H7 (cell line): ENCODE measurements at regions not wholly inside any gene's neighbourhood (a gene's known extent, or its start where the extent isn't known, plus 50 kb on each side); places are given as distances from the start of the nearest gene placed in this dataset.
A peak's percentile ranks its signal among the peaks of the same experiment; 100 is the strongest.

ENCODE experiments used
- DNase-seq: peaks from one replicate; pipeline ENCODE4 v3.0.0; 2012
- H3K27me3 ChIP-seq: 2 replicates; pipeline ENCODE4 v1.6.0; 2011; ENCODE audit warnings: mild to moderate bottlenecking, low read length; ENCODE audit not compliant: control insufficient read depth, insufficient read depth
- H3K36me3 ChIP-seq: replicated peaks from 2 replicates; pipeline ENCODE4 v1.5.1; 2011; ENCODE audit warnings: low read length; ENCODE audit not compliant: control insufficient read depth, insufficient read depth
- H3K4me3 ChIP-seq: 2 replicates; pipeline ENCODE4 v1.5.1; 2011; ENCODE audit warnings: low read depth, mild to moderate bottlenecking, control low read depth, low read length, moderate library complexity; ENCODE audit not compliant: insufficient read depth

- Histone ChIP-seq H3K4me3 (no peak overlapping the region), H3K27me3 (no peaks in the 10 kb centered on the region), H3K36me3 (no peaks in the 10 kb centered on the region)
- no peak for DNase-seq
Measured at GRCh38 chr1:218135371-218135770, 149.7 kb upstream of the RRP15 start.

GRCh38 chr1:218139761-218140160, 145.3 kb upstream of the RRP15 start:
- Histone ChIP-seq H3K36me3 (no peaks in the 10 kb centered on the region), H3K27me3 (no peaks in the 10 kb centered on the region), H3K4me3 (no peak overlapping the region)
- no peak for DNase-seq

- peak; percentile 46 for DNase-seq
- no peak overlapping the region for H3K4me3 ChIP-seq
- H3K36me3 ChIP-seq = no peaks in the 10 kb centered on the region
- H3K27me3 ChIP-seq = no peaks in the 10 kb centered on the region
Measured at GRCh38 chr1:218156595-218156994, 128.5 kb upstream of the RRP15 start.

GRCh38 chr1:218163371-218163770, 121.7 kb upstream of the RRP15 start:
- Histone ChIP-seq H3K4me3 (no peak overlapping the region), H3K27me3 (peaks cover 22% of the 10 kb centered on the region), H3K36me3 (no peaks in the 10 kb centered on the region)
- no peak for DNase-seq

- Histone ChIP-seq H3K27me3 (peaks cover 22% of the 10 kb centered on the region), H3K36me3 (no peaks in the 10 kb centered on the region), H3K4me3 (peak overlapping the region; percentile 87)
- DNase-seq = peak; percentile 80
Measured at GRCh38 chr1:218164111-218164929, 120.8 kb upstream of the RRP15 start.

- H3K36me3 ChIP-seq = no peaks in the 10 kb centered on the region
- peaks cover 22% of the 10 kb centered on the region for H3K27me3 ChIP-seq
- peak overlapping the region; percentile 87 for H3K4me3 ChIP-seq
- DNase-seq = peak; percentile 81
Measured at GRCh38 chr1:218164930-218165700, 120.0 kb upstream of the RRP15 start.

GRCh38 chr1:218165701-218166114, 119.4 kb upstream of the RRP15 start:
- DNase-seq = no peak
- Histone ChIP-seq H3K4me3 (peak overlapping the region; percentile 87), H3K36me3 (no peaks in the 10 kb centered on the region), H3K27me3 (peaks cover 22% of the 10 kb centered on the region)

GRCh38 chr1:218166268-218166945, 118.7 kb upstream of the RRP15 start:
- DNase-seq = peak; percentile 8
- Histone ChIP-seq H3K27me3 (peaks cover 22% of the 10 kb centered on the region), H3K36me3 (no peaks in the 10 kb centered on the region), H3K4me3 (peak overlapping the region; percentile 87)

- peaks cover 11% of the 10 kb centered on the region for H3K27me3 ChIP-seq
- DNase-seq = no peak
- H3K4me3 ChIP-seq = no peak overlapping the region
- H3K36me3 ChIP-seq = no peaks in the 10 kb centered on the region
Measured at GRCh38 chr1:218171302-218171893, 113.7 kb upstream of the RRP15 start.

- no peak for DNase-seq
- Histone ChIP-seq H3K27me3 (no peaks in the 10 kb centered on the region), H3K4me3 (no peak overlapping the region), H3K36me3 (no peaks in the 10 kb centered on the region)
Measured at GRCh38 chr1:218182455-218182854, 102.6 kb upstream of the RRP15 start.

GRCh38 chr1:218200979-218201378, 84.1 kb upstream of the RRP15 start:
- Histone ChIP-seq H3K4me3 (no peak overlapping the region), H3K36me3 (no peaks in the 10 kb centered on the region), H3K27me3 (no peaks in the 10 kb centered on the region)
- DNase-seq = no peak

- H3K4me3 ChIP-seq = no peak overlapping the region
- H3K27me3 ChIP-seq = no peaks in the 10 kb centered on the region
- H3K36me3 ChIP-seq = no peaks in the 10 kb centered on the region
- DNase-seq = no peak
Measured at GRCh38 chr1:218201601-218202000, 83.5 kb upstream of the RRP15 start.

GRCh38 chr1:218205721-218206120, 79.4 kb upstream of the RRP15 start:
- no peaks in the 10 kb centered on the region for H3K36me3 ChIP-seq
- no peak for DNase-seq
- H3K4me3 ChIP-seq = no peak overlapping the region
- H3K27me3 ChIP-seq = no peaks in the 10 kb centered on the region

GRCh38 chr1:218207194-218207593, 77.9 kb upstream of the RRP15 start:
- no peak overlapping the region for H3K4me3 ChIP-seq
- H3K27me3 ChIP-seq = no peaks in the 10 kb centered on the region
- no peaks in the 10 kb centered on the region for H3K36me3 ChIP-seq
- no peak for DNase-seq
